ENCODE measurements at regions not wholly inside any gene's neighbourhood (a gene's known extent, or its start where the extent isn't known, plus 50 kb on each side); places are given as distances from the start of the nearest gene placed in this dataset.
A peak's percentile ranks its signal among the peaks of the same experiment; 100 is the strongest.

GRCh38 chr1:239914751-239915231 is 176.9 kb upstream of the FMN2 start:
- DNase-seq (ENCODE audit: extremely low read depth, low read depth) = peak; percentile 70
- peak; percentile 28 for TF ChIP-seq CTCF (IDR thresholded peaks at IDR 0.05; ENCODE audit: low read depth, low read length)

- no peak for DNase-seq (ENCODE audit: extremely low read depth, low read depth)
- no peak for TF ChIP-seq CTCF (IDR thresholded peaks at IDR 0.05; ENCODE audit: low read depth, low read length)
Measured at GRCh38 chr1:239918634-239919033, 173.0 kb upstream of the FMN2 start.

GRCh38 chr1:239920214-239920613 is 171.5 kb upstream of the FMN2 start:
- DNase-seq (ENCODE audit: extremely low read depth, low read depth) = no peak

GRCh38 chr1:239922778-239923522 is 168.7 kb upstream of the FMN2 start:
- no peak for TF ChIP-seq CTCF (IDR thresholded peaks at IDR 0.05; ENCODE audit: low read depth, low read length)
- DNase-seq (ENCODE audit: extremely low read depth, low read depth) = no peak

More at GRCh38 chr1:239920214-239920613, 171.5 kb upstream of the FMN2 start:
- no peak for TF ChIP-seq CTCF (IDR thresholded peaks at IDR 0.05; ENCODE audit: low read depth, low read length)

- no peak for TF ChIP-seq CTCF (IDR thresholded peaks at IDR 0.05; ENCODE audit: low read depth, low read length)
- DNase-seq (ENCODE audit: extremely low read depth, low read depth) = no peak
Measured at GRCh38 chr1:239924741-239925350, 166.8 kb upstream of the FMN2 start.

- no peak for TF ChIP-seq CTCF (IDR thresholded peaks at IDR 0.05; ENCODE audit: low read depth, low read length)
- no peak for DNase-seq (ENCODE audit: extremely low read depth, low read depth)
Measured at GRCh38 chr1:239926184-239926583, 165.5 kb upstream of the FMN2 start.

GRCh38 chr1:239929317-239929716 is 162.4 kb upstream of the FMN2 start:
- no peak for TF ChIP-seq CTCF (IDR thresholded peaks at IDR 0.05; ENCODE audit: low read depth, low read length)
- DNase-seq (ENCODE audit: extremely low read depth, low read depth) = no peak

Data from AG09319 (cell line).